ACC112 (cell line): ENCODE measurements at regions not wholly inside any gene's neighbourhood (a gene's known extent, or its start where the extent isn't known, plus 50 kb on each side); places are given as distances from the start of the nearest gene placed in this dataset.

Source experiments
- H2AFZ ChIP-seq: fragments of 200-600 bp; sonication (generic); one replicate; pipeline ENCODE4 v1.6.0; 2017; ENCODE audit warnings: antibody characterized with exemption, low read length; ENCODE audit not compliant: unreplicated experiment
- H3K27ac ChIP-seq: fragments of 200-600 bp; sonication (generic); 2 replicates; pipeline ENCODE4 v1.5.1; 2014; ENCODE audit warnings: low read depth, mild to moderate bottlenecking, antibody characterized with exemption, low read length, moderate library complexity
- H3K27me3 ChIP-seq: fragments of 200-600 bp; sonication (generic); 2 replicates; pipeline ENCODE4 v1.6.1; 2014; ENCODE audit warnings: mild to moderate bottlenecking, antibody characterized with exemption, low read length, moderate library complexity, mixed read lengths; ENCODE audit not compliant: insufficient read depth
- H3K36me3 ChIP-seq: fragments of 200-600 bp; sonication (generic); 2 replicates; pipeline ENCODE4 v1.6.1; 2016; ENCODE audit warnings: mild to moderate bottlenecking, antibody characterized with exemption, low read length, moderate library complexity, mixed read lengths; ENCODE audit not compliant: insufficient read depth
- H3K4me1 ChIP-seq: fragments of 200-600 bp; sonication (generic); one replicate; pipeline ENCODE4 v1.6.1; 2016; ENCODE audit warnings: low read length, mixed read lengths; ENCODE audit not compliant: insufficient read depth, unreplicated experiment, control insufficient read depth
- H3K4me3 ChIP-seq: fragments of 200-600 bp; sonication (generic); 2 replicates; pipeline ENCODE4 v1.5.1; 2014; ENCODE audit warnings: mild to moderate bottlenecking, low read depth, low read length
- H3K79me2 ChIP-seq: fragments of 200-600 bp; sonication (generic); one replicate; pipeline ENCODE4 v1.6.0; 2016; ENCODE audit warnings: low read length; ENCODE audit not compliant: control insufficient read depth, unreplicated experiment, insufficient read depth

DNA sequence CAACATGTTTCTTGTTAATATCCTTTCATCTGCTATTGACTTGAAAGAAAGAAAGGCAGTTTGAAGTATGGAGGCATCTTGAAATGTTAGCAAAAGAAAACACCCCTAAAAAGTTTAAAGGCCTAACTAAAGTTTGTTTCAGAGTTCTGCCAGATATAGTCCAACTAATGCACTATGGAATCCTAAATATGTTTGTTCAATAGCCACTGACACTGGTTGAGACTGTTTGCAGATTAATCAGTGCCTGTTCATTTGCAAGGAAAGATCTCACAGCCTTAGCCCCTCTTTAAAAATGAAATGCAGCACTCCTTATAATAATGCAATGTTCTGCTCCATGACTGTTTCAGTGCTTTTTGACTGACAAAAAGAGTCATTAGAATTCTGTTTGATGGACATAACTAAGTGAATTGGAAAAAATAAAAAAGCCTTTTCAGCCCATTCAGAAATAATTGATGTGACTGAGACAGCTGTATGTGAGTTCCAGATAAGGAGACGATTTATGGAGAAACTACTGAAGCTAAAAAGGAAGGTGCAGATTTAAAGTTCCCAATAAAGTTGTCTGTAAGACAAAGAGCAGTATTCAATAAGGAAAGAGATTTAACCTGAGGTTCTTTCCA lies 192.0 kb downstream of the PCDH7 start:
- Histone ChIP-seq H3K4me3 (no peak overlapping the region), H3K36me3 (no peaks in the 10 kb centered on the region), H3K4me1 (peaks cover 7% of the 10 kb centered on the region), H2AFZ (peak overlapping the region; percentile 45), H3K27me3 (no peaks in the 10 kb centered on the region), H3K79me2 (no peaks in the 10 kb centered on the region), H3K27ac (no peak overlapping the region)

DNA sequence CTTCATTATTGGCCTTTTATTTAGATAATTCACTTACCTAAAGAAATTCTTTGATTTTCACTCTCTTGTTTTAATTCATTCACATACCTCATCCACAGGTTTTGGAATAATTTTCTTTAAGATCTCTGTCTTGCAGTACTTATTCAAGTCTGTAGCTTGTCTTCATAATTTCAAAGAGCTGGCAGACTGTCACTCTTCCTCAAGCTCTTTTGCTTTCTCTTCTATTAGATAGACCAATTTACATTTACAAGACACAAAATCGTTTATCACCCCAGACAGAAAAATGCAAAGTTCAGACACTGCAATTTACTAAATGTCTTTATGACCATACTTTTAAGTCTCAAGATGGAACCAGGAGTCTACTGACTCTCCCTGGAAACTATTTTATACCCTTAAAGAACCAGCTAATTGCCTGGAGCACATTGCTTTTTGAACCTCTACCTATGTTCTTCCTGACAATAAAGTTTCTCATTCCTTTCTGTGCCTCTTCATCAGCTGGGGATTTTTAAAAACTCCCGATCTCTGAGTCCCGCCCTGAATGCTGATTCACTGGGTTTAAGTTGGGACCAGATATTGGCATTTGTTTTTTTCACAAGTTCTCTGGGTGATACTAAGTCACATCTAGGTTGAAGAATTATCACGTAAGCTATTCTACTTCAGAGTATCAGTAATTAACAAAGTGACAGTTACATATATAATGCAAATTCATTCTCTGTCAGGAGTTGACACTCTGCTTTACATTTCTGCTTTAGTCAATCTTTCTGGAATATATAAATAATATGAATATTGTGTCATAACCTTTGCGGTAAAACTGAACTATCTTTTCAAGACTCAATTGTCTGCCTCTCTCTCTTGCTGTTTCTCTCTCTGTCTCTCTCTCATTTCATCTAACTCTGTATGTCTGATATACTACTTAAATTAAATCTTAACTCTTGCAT lies 196.4 kb downstream of the PCDH7 start:
- Histone ChIP-seq H3K4me1 (peaks cover 7% of the 10 kb centered on the region), H2AFZ (no peak overlapping the region), H3K79me2 (no peaks in the 10 kb centered on the region), H3K27ac (no peak overlapping the region), H3K27me3 (no peaks in the 10 kb centered on the region), H3K4me3 (no peak overlapping the region), H3K36me3 (no peaks in the 10 kb centered on the region)

DNA sequence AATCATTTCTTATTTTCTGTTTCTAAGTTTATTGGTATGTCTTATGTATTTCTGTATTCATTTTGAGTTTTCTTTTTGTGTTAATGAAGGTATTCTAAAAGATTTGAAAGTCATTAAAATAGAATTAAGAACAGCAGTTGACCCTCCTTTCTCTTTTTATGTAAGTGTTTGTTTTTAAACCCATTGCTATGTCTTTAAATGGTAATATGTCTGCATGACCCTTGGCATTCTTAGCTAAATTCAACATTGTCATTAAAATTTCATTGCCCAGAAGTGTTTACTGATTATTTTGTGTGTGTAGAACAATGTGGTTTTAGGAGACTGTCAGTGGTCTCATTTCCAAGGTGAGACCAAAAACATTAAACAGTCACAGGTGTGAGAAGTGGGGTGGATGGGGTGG lies 197.8 kb downstream of the PCDH7 start:
- Histone ChIP-seq H3K27ac (no peak overlapping the region), H3K4me1 (no peaks in the 10 kb centered on the region), H3K4me3 (no peak overlapping the region), H3K79me2 (no peaks in the 10 kb centered on the region), H2AFZ (no peak overlapping the region), H3K36me3 (no peaks in the 10 kb centered on the region), H3K27me3 (no peaks in the 10 kb centered on the region)

DNA sequence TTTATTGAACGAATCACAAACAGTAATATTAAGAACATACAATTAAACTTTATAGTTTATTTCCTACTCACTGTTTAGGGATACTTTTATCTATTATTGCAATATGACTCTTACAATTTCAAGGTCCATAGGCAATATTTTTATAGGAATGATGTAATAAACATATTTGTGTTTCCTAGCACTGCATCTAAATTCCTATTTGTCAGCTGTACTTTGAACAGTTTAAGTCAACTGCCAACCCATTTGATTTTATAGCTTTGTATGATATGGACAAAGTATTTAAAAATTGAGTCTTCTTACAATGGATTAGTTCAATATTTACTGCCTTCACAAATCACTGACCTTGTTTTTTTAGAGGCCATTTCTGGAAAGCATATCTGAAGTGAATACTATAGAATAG lies 199.3 kb downstream of the PCDH7 start:
- H3K36me3 ChIP-seq: no peaks in the 10 kb centered on the region
- H3K79me2 ChIP-seq: no peaks in the 10 kb centered on the region
- H3K27ac ChIP-seq: no peak overlapping the region
- no peaks in the 10 kb centered on the region for H3K4me1 ChIP-seq
- no peak overlapping the region for H3K4me3 ChIP-seq
- no peaks in the 10 kb centered on the region for H3K27me3 ChIP-seq
- H2AFZ ChIP-seq: no peak overlapping the region

DNA sequence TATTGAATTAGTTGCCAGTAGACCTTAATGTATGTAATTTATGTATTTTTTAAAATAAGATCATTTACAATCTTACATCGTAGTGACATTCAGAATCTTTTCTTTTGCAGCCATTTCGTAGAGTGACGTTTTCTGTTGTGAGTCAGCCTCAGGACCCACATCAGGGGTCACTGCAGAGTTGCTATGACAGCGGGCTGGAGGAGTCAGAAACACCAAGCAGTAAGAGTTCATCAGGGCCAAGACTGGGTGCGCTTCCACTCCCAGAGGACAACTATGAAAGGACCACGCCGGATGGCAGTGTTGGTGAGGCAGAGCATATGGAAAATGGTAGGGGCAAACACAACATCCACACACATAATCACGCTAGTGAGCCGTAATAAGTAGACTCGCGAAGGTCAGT lies 199.9 kb downstream of the PCDH7 start:
- H3K79me2 ChIP-seq: no peaks in the 10 kb centered on the region
- H3K4me1 ChIP-seq: no peaks in the 10 kb centered on the region
- no peak overlapping the region for H2AFZ ChIP-seq
- no peaks in the 10 kb centered on the region for H3K36me3 ChIP-seq
- no peak overlapping the region for H3K27ac ChIP-seq
- H3K4me3 ChIP-seq: no peak overlapping the region
- no peaks in the 10 kb centered on the region for H3K27me3 ChIP-seq

DNA sequence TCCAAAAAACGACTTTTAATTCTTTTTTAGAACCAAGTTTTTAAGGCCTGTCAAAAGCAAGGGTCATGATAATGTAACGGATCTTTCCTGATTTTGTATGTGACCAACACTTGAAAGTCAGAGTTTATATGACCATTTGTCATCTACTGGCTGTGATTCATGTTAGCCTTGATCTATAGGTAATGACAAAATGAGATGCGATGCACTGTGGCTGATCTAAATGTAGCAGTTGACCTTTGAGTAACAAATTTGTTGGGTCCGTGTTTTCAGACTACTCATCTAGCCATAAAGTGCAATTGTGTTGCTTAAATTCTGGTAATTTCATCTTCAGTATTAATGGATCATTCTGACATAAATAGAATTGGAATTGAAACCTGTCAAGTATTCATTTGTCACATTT lies 202.5 kb downstream of the PCDH7 start:
- Histone ChIP-seq H3K79me2 (no peaks in the 10 kb centered on the region), H3K4me1 (no peaks in the 10 kb centered on the region), H2AFZ (no peak overlapping the region), H3K27ac (no peak overlapping the region), H3K27me3 (no peaks in the 10 kb centered on the region), H3K36me3 (no peaks in the 10 kb centered on the region), H3K4me3 (no peak overlapping the region)

DNA sequence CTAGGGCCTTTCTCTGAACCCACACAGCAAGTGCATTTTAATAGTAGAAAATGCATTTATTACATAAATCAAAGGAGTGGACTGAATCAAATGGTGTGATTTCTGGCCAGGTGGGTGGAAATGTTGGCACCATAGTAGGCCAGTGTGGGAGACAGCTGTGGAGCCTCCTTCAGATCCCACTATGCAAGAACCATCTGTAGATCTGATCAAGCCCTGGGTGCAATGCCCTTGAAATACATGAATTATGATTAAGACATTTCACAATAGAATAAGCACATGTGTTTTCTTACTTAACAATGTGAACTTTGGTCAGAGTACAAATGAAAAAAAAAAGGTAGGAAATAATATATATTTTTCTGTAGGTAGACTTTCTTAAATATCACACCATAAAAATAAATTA lies 204.3 kb downstream of the PCDH7 start:
- Histone ChIP-seq H3K27ac (no peak overlapping the region), H3K4me1 (no peaks in the 10 kb centered on the region), H3K4me3 (no peak overlapping the region), H3K79me2 (no peaks in the 10 kb centered on the region), H2AFZ (no peak overlapping the region), H3K27me3 (no peaks in the 10 kb centered on the region), H3K36me3 (no peaks in the 10 kb centered on the region)

DNA sequence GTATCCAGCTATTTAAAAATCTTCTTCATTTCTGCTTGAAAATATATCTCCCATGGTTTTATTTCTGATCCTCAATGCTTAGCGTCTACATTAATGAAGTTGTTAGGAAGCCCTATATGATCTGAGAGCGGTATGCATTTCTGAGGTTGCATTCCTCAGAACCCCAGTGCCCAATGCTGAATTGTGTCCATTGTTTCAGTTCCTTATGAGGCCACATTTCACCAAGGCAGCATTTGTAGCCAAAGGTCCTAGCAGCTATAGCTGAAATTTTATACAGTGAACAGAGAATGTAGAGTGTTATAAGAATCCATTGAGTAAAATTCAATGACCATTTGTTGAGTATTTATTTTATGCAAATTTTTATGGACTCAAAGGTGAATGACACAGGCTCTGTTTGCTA lies 209.5 kb downstream of the PCDH7 start:
- H3K4me3 ChIP-seq: no peak overlapping the region
- H2AFZ ChIP-seq: no peak overlapping the region
- H3K79me2 ChIP-seq: no peaks in the 10 kb centered on the region
- H3K4me1 ChIP-seq: no peaks in the 10 kb centered on the region
- H3K36me3 ChIP-seq: no peaks in the 10 kb centered on the region
- H3K27me3 ChIP-seq: no peaks in the 10 kb centered on the region
- no peak overlapping the region for H3K27ac ChIP-seq

DNA sequence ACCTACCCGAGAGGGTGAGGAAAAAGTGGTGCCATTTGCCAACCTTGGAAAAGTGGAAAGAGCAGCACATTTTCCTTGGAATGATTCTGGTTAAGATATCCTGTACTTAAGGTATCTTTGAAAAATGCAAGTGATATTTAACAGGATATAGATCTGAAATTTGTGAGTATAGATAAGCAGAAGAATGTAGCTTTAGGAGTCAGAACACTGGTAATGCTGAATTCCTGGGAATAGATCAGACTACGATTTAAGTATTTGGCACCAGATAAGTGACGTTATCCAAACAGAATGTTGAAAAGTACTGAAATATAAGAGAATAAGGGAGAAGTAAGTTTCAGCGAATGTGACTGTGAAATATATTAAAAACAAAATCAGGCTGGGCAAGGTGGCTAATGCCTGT lies 210.1 kb downstream of the PCDH7 start:
- no peak overlapping the region for H3K27ac ChIP-seq
- H3K4me1 ChIP-seq: no peaks in the 10 kb centered on the region
- no peak overlapping the region for H3K4me3 ChIP-seq
- H3K36me3 ChIP-seq: no peaks in the 10 kb centered on the region
- no peaks in the 10 kb centered on the region for H3K79me2 ChIP-seq
- no peak overlapping the region for H2AFZ ChIP-seq
- no peaks in the 10 kb centered on the region for H3K27me3 ChIP-seq

DNA sequence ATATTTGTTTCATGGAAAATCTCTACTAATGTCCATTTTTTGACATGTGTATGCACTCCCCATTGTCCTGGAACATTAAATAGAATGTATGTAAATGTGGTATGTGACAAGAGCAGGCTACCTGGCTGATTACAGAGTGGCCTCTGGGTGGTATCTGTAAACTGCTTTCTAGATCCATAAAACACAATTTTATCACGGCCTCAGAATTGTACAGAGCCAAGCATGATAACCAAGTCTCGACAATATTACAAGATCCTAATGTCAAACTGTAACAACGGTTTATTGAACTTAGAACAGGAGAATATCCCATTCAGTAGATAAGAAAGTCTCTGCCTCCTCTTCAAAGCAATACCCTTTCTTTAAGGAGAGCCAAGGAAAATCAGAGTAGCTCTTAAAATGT lies 212.4 kb downstream of the PCDH7 start:
- H3K27me3 ChIP-seq: no peaks in the 10 kb centered on the region
- no peaks in the 10 kb centered on the region for H3K36me3 ChIP-seq
- H2AFZ ChIP-seq: no peak overlapping the region
- no peak overlapping the region for H3K27ac ChIP-seq
- no peak overlapping the region for H3K4me3 ChIP-seq
- H3K4me1 ChIP-seq: no peaks in the 10 kb centered on the region
- no peaks in the 10 kb centered on the region for H3K79me2 ChIP-seq

DNA sequence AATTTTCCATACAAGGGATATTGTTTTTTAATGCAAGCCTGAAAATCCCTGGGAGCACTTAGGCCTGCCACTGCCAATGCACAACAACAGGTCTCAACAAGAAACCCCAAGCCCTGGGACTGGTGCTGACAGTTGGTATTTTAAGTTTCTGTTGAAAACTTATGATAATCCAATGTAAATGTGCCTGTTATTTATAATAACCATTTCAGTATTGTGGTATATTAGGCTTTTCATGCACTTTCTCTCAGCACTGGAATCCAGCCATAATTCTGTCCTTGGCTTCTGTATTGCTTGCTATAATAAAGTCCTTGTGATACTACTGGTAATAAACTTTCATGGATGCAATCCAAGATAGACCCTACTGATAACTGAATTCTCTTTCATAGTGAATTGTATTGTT lies 218.9 kb downstream of the PCDH7 start:
- Histone ChIP-seq H3K4me1 (no peaks in the 10 kb centered on the region), H3K27me3 (no peaks in the 10 kb centered on the region), H3K36me3 (no peaks in the 10 kb centered on the region), H3K4me3 (no peak overlapping the region), H3K27ac (no peak overlapping the region), H3K79me2 (no peaks in the 10 kb centered on the region), H2AFZ (no peak overlapping the region)
